ENCODE measurements at regions not wholly inside any gene's neighbourhood (a gene's known extent, or its start where the extent isn't known, plus 50 kb on each side); places are given as distances from the start of the nearest gene placed in this dataset.

DNA sequence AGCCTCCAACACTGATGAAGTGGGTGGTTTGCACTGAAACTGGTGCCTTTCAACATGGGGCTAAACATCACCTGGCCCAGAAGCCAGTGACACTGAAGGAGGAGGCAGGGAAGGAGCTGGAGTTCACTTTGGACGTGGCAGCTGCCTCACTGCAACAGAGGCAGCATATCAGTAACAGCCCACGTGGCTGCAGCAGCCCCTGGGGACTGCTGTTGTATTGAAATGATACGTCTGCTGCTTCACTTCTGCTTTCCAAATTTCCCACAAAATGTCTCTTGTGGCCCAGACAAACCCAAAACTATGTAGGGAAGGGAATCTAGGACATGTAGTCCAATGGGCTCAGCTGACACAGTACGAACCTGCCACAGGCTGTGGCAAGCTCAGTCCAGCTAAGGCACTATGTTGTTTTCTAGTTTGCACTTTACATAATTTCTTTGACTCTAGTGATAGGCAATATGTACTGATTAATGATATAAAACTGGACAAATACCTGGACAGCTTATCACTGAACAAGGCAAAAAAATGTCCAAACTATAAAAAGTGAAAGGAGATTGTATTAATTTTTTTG is 84.7 kb upstream of the RAPGEF2 start:
- no peak for TF ChIP-seq EP300 (IDR thresholded peaks at IDR 0.05)
- TF ChIP-seq CTCF (IDR thresholded peaks at IDR 0.05): no peak
